COLO668 (cell line): ENCODE measurements at regions not wholly inside any gene's neighbourhood (a gene's known extent, or its start where the extent isn't known, plus 50 kb on each side); places are given as distances from the start of the nearest gene placed in this dataset.

Experiments used
- DNase-seq: peaks from one replicate; lab custom pipeline; 2025; ENCODE audit not compliant: unreplicated experiment; lab: John Stamatoyannopoulos, UW

DNA sequence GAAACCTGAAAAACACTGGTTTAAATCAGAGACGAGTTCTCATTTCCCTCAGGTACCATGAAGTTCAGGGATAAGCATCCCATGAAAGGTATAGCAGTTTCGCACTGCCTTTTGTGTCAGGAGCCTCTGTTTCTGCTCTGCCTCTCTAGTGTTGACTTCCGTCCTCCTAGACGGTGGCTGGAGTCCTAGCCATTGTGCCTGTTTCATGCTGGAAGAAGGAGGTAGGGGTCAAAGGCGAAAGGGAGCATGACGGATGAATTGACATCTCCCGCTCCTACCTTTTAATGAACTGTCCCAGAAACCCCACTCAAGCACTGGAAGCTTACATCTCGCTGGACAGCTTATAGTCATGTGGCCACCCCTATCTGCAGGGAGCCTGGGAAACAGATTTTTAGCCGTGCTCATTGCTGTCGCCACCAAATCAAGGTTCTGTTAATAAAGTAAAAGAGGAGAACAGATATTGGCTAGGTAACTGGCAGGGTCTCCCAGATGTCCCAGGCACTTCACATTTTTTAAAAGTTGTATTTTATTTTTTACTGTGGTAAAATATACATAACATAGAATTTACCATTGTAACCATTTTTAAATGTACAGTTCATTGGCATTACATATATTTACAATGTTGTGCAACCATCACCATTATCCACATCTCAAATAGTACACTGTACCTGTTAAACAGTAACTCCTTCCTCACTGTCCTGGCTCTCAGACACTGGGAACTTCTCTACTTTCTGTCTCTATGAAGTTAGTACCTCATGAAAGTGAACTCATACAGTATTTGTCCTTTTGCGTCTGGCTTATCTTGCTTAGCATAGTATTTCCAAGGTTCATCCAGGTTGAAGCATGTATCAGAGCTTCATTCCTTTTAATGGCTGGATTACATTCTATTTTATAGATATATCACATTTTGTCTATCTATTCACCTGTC, 55.0 kb upstream of the CTLA4 start:
- no peak for DNase-seq

DNA sequence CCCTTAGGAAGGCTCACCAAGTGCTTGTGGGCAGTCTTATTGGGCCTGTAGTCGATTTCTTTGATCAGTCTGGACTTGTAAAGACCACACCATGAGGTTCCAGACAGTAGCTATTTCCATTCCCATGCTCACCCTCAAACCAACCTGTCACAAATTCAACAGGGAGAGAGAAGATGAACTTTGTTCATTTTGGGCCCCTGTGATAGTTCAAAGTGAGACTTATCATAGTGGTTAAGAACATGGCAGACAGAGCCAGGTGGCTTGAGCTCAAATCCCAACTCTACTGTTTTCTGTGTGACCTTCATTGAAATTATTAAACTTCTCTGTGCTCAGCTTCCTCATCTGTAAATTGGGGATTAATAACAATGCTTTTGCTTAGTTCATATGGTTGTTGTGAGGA, 53.9 kb upstream of the CTLA4 start:
- no peak for DNase-seq

DNA sequence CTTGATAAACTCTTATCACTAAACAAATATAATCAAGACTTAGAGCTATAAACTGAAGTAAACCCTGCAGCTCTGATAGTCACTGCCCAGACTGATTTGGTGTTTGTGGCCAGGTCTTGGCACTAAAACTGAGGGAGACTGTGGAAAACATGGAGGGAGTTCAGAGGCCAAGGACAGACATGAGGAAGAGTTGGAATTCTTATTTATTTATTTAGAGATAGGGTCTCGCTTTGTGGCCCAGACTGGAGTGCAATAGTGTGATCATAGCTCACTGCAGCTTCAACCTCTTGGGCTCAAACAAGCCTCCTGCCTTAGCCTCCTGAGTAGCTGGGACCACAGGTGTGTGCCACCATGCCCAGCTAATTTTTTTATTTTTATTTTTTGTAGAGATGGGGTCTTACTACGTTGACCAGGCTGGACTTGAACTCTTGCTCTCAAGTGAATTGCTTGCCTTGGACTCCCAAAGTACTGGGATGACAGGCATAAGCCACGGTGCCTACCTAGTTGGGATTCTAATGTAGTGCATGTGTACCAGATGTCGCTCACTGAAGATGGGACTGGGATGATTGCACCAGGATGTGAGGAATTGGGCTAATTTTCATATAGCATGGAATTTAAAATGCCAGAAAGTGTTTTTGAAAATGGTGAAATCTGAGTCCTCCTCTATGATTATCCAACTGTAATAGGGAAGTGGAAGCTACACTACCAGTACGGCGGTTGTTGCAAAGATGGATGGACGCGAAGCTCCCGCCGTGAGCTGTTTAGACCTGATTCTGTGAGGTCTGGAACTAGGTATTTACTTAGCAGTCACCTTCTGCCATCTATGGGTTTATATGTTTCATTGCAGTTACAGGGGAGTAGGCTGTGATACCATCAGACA, 52.7 kb upstream of the CTLA4 start:
- DNase-seq = peak; percentile 27

DNA sequence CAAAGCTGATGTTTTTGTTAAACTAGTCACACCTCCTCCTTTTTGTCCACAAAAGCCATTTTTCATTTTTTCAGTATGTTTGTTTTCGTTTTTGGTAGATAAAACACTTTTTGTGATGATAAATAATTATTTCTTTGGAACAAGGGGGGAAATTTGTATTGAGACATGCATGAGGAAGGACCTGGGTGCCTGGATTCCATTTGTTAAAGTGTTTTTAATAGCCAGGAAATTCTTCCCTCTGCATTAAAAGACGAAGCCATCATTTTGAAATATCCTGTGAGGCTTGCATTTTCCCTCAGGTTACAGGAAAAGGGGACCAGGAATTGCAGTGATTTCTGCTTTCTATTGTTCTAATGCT, 52.1 kb upstream of the CTLA4 start:
- DNase-seq = no peak

DNA sequence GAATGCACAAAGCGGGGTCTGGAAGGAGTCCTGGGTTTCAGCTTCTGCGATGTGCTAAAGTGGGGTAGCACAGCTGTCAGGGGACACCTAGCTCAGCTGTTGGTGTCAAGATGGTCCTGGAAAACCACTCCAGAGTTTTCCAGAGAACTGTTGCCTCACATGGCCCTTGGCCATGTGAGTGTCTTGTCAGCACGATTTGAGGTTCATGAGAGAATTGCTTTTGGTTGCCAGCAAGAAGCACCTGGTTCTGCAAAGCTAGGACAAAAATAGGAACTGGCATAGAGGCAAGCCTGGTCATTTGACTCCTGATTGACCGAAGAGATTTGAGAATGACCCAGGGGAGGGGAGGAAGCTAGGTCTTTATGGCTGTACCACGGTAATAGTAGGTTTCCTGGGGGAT, 50.4 kb upstream of the CTLA4 start:
- no peak for DNase-seq
